ENCODE measurements at regions not wholly inside any gene's neighbourhood (a gene's known extent, or its start where the extent isn't known, plus 50 kb on each side); places are given as distances from the start of the nearest gene placed in this dataset.

DNA sequence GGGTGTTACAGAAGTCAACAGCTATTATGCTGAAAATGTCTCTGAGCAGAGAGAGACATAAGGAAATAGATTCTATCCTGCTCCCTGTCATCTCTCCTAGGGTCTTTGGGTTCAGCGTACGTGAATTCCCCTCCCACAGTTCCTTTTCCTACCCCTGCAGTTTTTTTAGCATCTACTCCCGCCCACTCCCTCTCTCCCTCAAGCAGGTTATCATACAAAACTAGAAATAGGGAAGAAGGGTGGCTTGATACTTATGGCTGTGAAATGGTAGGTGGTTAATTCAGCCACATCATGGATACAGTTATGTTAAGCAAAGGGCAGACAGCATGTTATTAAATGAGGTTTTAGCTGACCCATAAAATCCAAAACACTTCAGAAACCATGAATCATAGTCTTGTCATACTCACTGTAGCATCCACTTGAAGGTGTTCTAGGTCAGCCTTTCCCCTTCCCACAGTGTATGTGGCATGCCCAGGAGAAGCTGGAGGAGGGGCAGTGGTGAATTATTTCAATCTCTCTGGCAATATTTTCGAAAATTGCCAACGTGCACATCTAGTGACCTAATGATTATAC, 236.8 kb upstream of the SERP2 start:
- DNase-seq: peak; percentile 32
- no peak overlapping the region for H2AFZ ChIP-seq

DNA sequence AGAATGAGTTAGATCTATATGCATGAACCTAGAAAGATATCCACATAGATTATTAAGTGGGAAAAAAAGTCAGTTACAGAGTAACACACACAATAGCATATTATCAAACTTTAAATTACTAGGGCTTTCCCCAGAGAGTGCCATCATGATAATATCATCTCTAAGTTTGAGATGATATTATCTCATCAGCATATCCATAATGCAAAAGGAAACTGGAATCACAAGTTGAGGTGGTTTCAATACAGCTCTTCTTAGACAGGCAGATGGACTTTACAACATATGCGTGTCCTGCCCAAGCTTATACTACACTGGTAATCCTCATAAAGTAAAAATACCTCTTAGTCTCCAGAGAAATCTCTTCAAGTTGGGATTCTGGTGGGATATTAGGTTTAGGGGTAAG, 236.2 kb upstream of the SERP2 start:
- H3K9me3 ChIP-seq (ENCODE audit: low read depth): no peaks in the 10 kb centered on the region
- no peak overlapping the region for H3K4me2 ChIP-seq (ENCODE audit: unreplicated experiment)
- H3F3A ChIP-seq (ENCODE audit: insufficient read depth): peaks cover 28% of the 10 kb centered on the region
- H3K36me3 ChIP-seq (ENCODE audit: low read depth): no peaks in the 10 kb centered on the region
- no peak overlapping the region for H2AFZ ChIP-seq
- H3K4me3 ChIP-seq: no peak overlapping the region
- 56 to 67% methylated on average over 1 of the region's 1 CpG for WGBS, 2 experiments (ENCODE audit: low coverage in 1 of 2, low lambda C conversion rate in 2 of 2, missing lambda C conversion rate in 2 of 2)
- no peak overlapping the region for H3K27ac ChIP-seq
- H3K9me2 ChIP-seq (ENCODE audit: insufficient read depth): no peaks in the 10 kb centered on the region
- peaks cover 26% of the 10 kb centered on the region for H3K4me1 ChIP-seq (ENCODE audit: insufficient read depth)
- H3K79me2 ChIP-seq (ENCODE audit: insufficient read depth): no peaks in the 10 kb centered on the region
- H3K27me3 ChIP-seq (replicated peaks; ENCODE audit: insufficient read depth): no peaks in the 10 kb centered on the region
- TF ChIP-seq EZH2phosphoT487 (IDR thresholded peaks at IDR 0.05; ENCODE audit: insufficient read depth, low read depth) (no peak), EZH2 (IDR thresholded peaks at IDR 0.05; ENCODE audit: insufficient read depth, poor library complexity, severe bottlenecking) (no peak)
- H3K9ac ChIP-seq: no peak overlapping the region
- in situ Hi-C loops (cut with MboI): no loop called here
- no peak for DNase-seq
- H4K20me1 ChIP-seq (ENCODE audit: insufficient read depth): no peaks in the 10 kb centered on the region

More for the DNA sequence above, 236.8 kb upstream of the SERP2 start:
- Histone ChIP-seq H3K9me2 (ENCODE audit: insufficient read depth) (no peaks in the 10 kb centered on the region), H3F3A (ENCODE audit: insufficient read depth) (peaks cover 28% of the 10 kb centered on the region), H3K79me2 (ENCODE audit: insufficient read depth) (no peaks in the 10 kb centered on the region), H3K27ac (no peak overlapping the region), H3K4me3 (no peak overlapping the region), H3K4me2 (ENCODE audit: unreplicated experiment) (no peak overlapping the region), H3K9me3 (ENCODE audit: low read depth) (no peaks in the 10 kb centered on the region), H3K9ac (no peak overlapping the region), H4K20me1 (ENCODE audit: insufficient read depth) (no peaks in the 10 kb centered on the region), H3K4me1 (ENCODE audit: insufficient read depth) (peaks cover 29% of the 10 kb centered on the region), H3K27me3 (replicated peaks; ENCODE audit: insufficient read depth) (no peaks in the 10 kb centered on the region), H3K36me3 (ENCODE audit: low read depth) (no peaks in the 10 kb centered on the region)
- WGBS, 2 experiments (ENCODE audit: low coverage in 1 of 2, low lambda C conversion rate in 2 of 2, missing lambda C conversion rate in 2 of 2): 75% methylated on average over 5 of the region's 5 CpGs
- in situ Hi-C loops (cut with MboI): no loop called here
- TF ChIP-seq EZH2phosphoT487 (IDR thresholded peaks at IDR 0.05; ENCODE audit: insufficient read depth, low read depth) (no peak), EZH2 (IDR thresholded peaks at IDR 0.05; ENCODE audit: insufficient read depth, poor library complexity, severe bottlenecking) (no peak)

DNA sequence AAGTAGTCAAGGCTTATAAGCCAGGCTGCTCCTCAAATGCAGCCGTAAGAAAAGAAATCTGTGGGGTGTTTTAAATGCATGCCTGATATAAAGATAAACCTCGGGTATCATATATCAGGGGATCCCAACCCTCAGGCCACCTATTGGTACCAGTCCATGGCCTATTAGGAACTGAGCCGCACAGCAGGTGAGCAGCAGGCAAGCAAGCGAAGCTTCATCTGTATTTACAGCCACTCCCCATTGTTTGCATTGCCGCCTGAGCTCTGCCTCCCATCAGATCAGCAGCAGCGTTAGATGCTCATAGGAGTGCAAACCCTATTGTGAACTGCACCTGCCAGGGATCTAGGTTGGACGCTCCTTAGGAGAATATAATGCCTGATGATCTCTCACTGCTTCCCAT, 233.5 kb upstream of the SERP2 start:
- no peak for TF ChIP-seq EZH2 (IDR thresholded peaks at IDR 0.05; ENCODE audit: insufficient read depth, poor library complexity, severe bottlenecking)
- TF ChIP-seq EZH2phosphoT487 (IDR thresholded peaks at IDR 0.05; ENCODE audit: insufficient read depth, low read depth): no peak
- H3K9me2 ChIP-seq (ENCODE audit: insufficient read depth): no peaks in the 10 kb centered on the region
- no peak for DNase-seq
- H4K20me1 ChIP-seq (ENCODE audit: insufficient read depth): no peaks in the 10 kb centered on the region
- in situ Hi-C loops (cut with MboI): no loop called here
- no peaks in the 10 kb centered on the region for H3K9me3 ChIP-seq (ENCODE audit: low read depth)
- 94 to 97% methylated on average over 7 of the region's 7 CpGs for WGBS, 2 experiments (ENCODE audit: low coverage in 1 of 2, low lambda C conversion rate in 2 of 2, missing lambda C conversion rate in 2 of 2)
- no peaks in the 10 kb centered on the region for H3K79me2 ChIP-seq (ENCODE audit: insufficient read depth)
- H2AFZ ChIP-seq: no peak overlapping the region
- peaks cover 16% of the 10 kb centered on the region for H3K4me1 ChIP-seq (ENCODE audit: insufficient read depth)
- H3K27ac ChIP-seq: no peak overlapping the region
- no peaks in the 10 kb centered on the region for H3K36me3 ChIP-seq (ENCODE audit: low read depth)
- H3K9ac ChIP-seq: no peak overlapping the region
- no peaks in the 10 kb centered on the region for H3K27me3 ChIP-seq (replicated peaks; ENCODE audit: insufficient read depth)
- no peak overlapping the region for H3K4me3 ChIP-seq
- peaks cover 25% of the 10 kb centered on the region for H3F3A ChIP-seq (ENCODE audit: insufficient read depth)
- no peak overlapping the region for H3K4me2 ChIP-seq (ENCODE audit: unreplicated experiment)

DNA sequence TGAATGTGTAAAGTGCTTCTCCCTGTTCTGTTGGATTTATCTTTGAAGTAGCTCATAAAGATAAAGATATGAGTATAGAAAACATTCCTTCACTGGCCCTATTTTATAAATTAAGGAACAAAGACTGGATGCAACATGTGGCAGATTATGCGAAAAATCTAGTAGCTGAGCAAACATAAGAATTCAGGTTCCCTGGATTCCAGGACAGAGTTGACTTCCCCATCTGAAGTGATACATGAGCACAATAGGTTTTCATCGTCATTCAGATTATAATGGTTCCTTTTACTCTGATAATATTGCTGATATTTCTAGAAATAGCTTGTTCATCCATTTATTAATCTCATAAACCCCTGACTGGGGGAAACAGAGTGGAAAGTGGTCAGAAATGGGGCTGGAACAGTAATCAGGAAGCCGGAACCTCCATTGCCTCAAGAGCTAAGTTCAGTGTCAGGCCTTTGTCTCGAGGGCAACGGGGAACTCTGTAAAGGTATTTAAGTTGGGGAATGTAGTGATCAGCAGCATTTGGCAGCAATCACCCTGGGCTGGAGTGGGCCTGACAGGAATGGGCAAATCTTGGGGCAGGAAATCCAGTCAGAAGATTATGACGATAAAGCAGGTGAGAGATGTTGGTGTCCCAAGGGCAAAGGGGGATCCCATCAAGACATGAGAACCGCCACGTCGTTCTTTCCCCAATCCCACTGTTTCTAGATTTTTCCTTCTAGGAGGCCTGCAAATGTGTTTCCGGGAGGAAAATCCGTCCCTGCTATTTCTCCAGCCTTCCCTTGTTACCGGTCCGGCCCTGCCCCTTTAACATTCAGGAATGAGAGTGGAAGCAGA, 232.5 kb upstream of the SERP2 start:
- Histone ChIP-seq H3K4me1 (ENCODE audit: insufficient read depth) (peaks cover 7% of the 10 kb centered on the region; the same call in 1 of the 2 replicates), H3K36me3 (ENCODE audit: low read depth) (no peaks in the 10 kb centered on the region), H2AFZ (peak overlapping the region; percentile 81), H3K4me2 (ENCODE audit: unreplicated experiment) (peak overlapping the region; percentile 61), H3K79me2 (ENCODE audit: insufficient read depth) (no peaks in the 10 kb centered on the region), H3K4me3 (peak overlapping the region; percentile 78), H3K9me3 (ENCODE audit: low read depth) (no peaks in the 10 kb centered on the region), H3K27ac (peak overlapping the region; percentile 81), H3K9me2 (ENCODE audit: insufficient read depth) (no peaks in the 10 kb centered on the region), H3K27me3 (replicated peaks; ENCODE audit: insufficient read depth) (no peaks in the 10 kb centered on the region), H3K9ac (peak overlapping the region; percentile 92), H3F3A (ENCODE audit: insufficient read depth) (peaks cover 16% of the 10 kb centered on the region; the same call in 1 of the 2 replicates), H4K20me1 (ENCODE audit: insufficient read depth) (no peaks in the 10 kb centered on the region)
- WGBS, 2 experiments (ENCODE audit: low coverage in 1 of 2, low lambda C conversion rate in 2 of 2, missing lambda C conversion rate in 2 of 2): 39 to 43% methylated on average over 13 of the region's 13 CpGs
- TF ChIP-seq EZH2 (IDR thresholded peaks at IDR 0.05; ENCODE audit: insufficient read depth, poor library complexity, severe bottlenecking): no peak
- TF ChIP-seq EZH2phosphoT487 (IDR thresholded peaks at IDR 0.05; ENCODE audit: insufficient read depth, low read depth): no peak
- DNase-seq: no peak
- in situ Hi-C loops (cut with MboI): no loop called here

Measured in GM23248 (cell line).